Astrocyte of the cerebellum (primary cell): ENCODE measurements at regions not wholly inside any gene's neighbourhood (a gene's known extent, or its start where the extent isn't known, plus 50 kb on each side); places are given as distances from the start of the nearest gene placed in this dataset.

Source experiments
- DNase-seq: peaks from one replicate; pipeline ENCODE4 v3.0.0-alpha.2; 2011; ENCODE audit warnings: low read depth
- H3K4me3 ChIP-seq: 2 replicates; pipeline ENCODE4 v1.5.1; 2011; ENCODE audit warnings: mild to moderate bottlenecking, low read depth, low read length, moderate library complexity
- CTCF ChIP-seq: IDR thresholded peaks from 2 replicates; pipeline ENCODE4 v1.5.1; 2012; ENCODE audit warnings: low read length, low read depth, moderate library complexity, mild to moderate bottlenecking; ENCODE audit errors: missing control alignments
- in situ Hi-C: cut with HindIII; loops from 2 replicates; pipeline ENCODE4 v1.10.0; 2017; ENCODE audit warnings: low sequenced_read_pairs

DNA sequence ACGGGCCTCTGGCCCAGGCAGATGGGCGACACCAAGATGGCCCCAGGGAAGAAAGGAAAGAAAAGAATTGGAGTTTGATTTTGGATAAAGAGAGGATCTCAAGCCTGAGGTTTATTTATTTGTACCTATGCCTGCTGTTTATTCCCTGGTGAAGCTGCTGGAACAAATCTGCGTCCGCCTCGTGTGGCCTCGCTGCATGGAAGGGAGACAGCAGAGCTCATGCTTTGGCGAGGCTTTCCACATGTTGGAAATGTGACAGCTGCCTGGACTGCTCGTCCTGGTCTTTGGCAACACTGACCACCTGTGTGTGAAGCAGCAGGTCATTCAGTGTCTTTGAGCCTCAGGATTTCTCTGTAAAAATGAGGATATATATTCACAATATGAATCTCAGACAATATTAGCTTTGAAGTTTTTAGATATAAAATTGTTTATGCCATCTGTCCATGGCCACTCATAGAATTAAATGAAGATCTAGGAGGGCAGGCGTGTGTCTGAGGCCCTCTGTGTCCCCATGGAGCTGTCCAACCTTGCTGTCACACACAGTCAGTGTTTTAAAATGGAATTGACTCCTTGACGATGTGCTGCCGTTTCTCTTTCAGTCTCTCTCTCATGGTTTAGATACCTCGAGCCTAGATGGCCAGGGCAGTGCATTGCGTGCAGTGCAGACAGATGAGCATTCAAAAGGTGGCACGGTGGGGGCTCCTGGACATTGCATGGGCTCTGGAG, 94.3 kb downstream of the SOCS6 start:
- in situ Hi-C loops: no loop called here
- H3K4me3 ChIP-seq: no peak overlapping the region
- no peak for TF ChIP-seq CTCF
- no peak for DNase-seq

DNA sequence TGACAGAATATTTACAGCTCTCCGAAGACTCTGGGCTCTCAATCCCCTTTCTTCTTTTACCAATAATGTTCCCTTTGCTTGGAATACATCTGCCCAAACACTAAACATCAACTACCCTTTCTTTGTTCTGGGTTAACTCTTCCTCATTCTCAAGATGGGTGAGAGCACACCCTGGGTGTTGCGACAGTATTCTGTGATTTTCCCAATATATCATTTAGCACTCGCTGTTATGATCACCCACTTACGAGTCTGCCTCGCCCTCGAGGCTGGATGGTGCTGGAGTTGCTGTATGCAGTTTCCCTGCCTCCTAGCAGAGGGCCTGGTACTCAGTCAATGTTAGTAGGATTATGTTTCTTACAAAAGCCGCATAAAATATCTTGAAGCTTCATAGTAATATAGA, 93.2 kb downstream of the SOCS6 start:
- no peak overlapping the region for H3K4me3 ChIP-seq
- no peak for TF ChIP-seq CTCF
- in situ Hi-C loops: no loop called here
- DNase-seq: no peak

DNA sequence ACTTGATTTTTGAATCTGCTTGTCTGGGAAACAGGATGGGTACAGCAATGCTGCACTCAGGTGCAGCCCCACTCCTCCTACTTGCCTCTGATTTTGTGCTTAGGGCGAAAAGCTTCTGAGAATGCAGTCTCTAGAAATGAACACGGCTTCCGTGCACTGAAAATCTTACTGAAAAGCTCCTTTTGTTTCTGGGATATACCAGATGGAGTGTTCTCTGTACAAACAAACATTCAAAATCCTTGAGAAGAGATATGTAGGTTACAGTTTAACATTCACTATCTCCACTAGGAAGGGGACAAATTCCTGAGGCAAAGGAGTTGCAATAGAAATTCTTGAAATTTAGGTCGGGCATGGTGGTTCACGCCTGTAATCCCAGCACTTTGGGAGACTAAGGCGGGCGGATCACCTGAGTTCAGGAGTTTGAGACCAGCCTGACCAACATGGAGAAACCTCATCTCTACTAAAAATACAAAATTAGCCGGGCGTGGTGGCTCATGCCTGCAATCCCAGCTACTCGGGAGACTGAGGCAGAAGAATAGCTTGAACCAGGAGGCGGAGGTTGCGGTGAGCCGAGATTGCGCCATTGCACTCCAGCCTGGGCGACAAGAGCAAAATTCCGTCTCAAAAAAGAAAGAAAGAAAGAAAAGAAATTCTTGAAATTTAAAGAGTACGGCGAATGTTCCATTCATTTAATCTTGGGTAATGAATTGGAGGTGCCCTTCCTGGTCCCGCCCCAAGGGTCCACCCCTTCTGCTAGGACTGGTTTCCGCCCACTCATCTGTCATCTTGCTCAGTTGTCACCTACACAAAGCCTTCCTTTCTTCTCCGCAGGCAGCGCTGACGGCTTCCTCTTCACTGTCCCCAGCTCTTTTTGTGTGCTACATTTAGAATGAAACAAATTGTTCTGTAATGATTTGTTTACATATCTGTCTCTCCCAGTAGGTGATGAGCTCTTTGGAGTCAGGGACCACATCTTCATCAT, 92.4 kb downstream of the SOCS6 start:
- in situ Hi-C loops: no loop called here

More for the DNA sequence above, 92.4 kb downstream of the SOCS6 start:
- no peak for TF ChIP-seq CTCF
- no peak for DNase-seq
- H3K4me3 ChIP-seq: no peak overlapping the region
